ENCODE measurements at regions not wholly inside any gene's neighbourhood (a gene's known extent, or its start where the extent isn't known, plus 50 kb on each side); places are given as distances from the start of the nearest gene placed in this dataset.

GRCh38 chr14:42424501-42424900, 817.8 kb downstream of the LRFN5 start:
- Histone ChIP-seq H3K36me3 (ENCODE audit: control insufficient read depth, insufficient read depth, low read length) (no peaks in the 10 kb centered on the region), H3K4me2 (ENCODE audit: extremely low read depth, insufficient read depth, low read length) (no peak overlapping the region), H3K27ac (ENCODE audit: insufficient read depth, low read length) (no peak overlapping the region), H3K9ac (ENCODE audit: insufficient read depth, low read length) (no peak overlapping the region), H3K9me3 (ENCODE audit: control insufficient read depth, insufficient read depth, low read depth, low read length) (no peaks in the 10 kb centered on the region), H3K79me2 (ENCODE audit: control insufficient read depth, insufficient read depth, low read length) (no peaks in the 10 kb centered on the region), H3K27me3 (ENCODE audit: control insufficient read depth, insufficient read depth, low read length) (no peaks in the 10 kb centered on the region), H3K4me1 (ENCODE audit: control insufficient read depth, extremely low read depth, insufficient read depth, low read length) (no peaks in the 10 kb centered on the region), H4K20me1 (ENCODE audit: control insufficient read depth, extremely low read depth, insufficient read depth, low read length) (no peaks in the 10 kb centered on the region), H3K4me3 (replicated peaks in 1 of 4; ENCODE audit: control extremely low read depth in 1 of 4, insufficient read depth in 1 of 4, low read depth in 3 of 4, low read length in 4 of 4) (no peak overlapping the region), H2AFZ (ENCODE audit: low read length) (no peak overlapping the region)
- no peak for TF ChIP-seq EZH2 (IDR thresholded peaks at IDR 0.05; ENCODE audit: low read length, missing control alignments)
- no peak for TF ChIP-seq CTCF (conservative IDR thresholded peaks at IDR 0.05 in 1 of 2, IDR thresholded peaks at IDR 0.05 in 1 of 2; ENCODE audit: low read depth in 1 of 2, low read length in 2 of 2)
- DNase-seq (ENCODE audit: low read depth in 2 of 2): peak; percentile 6 to 19

- H4K20me1 ChIP-seq (ENCODE audit: control insufficient read depth, extremely low read depth, insufficient read depth, low read length): no peaks in the 10 kb centered on the region
- no peak overlapping the region for H3K4me3 ChIP-seq (replicated peaks in 1 of 4; ENCODE audit: control extremely low read depth in 1 of 4, insufficient read depth in 1 of 4, low read depth in 3 of 4, low read length in 4 of 4)
- H2AFZ ChIP-seq (ENCODE audit: low read length): no peak overlapping the region
- H3K27me3 ChIP-seq (ENCODE audit: control insufficient read depth, insufficient read depth, low read length): no peaks in the 10 kb centered on the region
- H3K79me2 ChIP-seq (ENCODE audit: control insufficient read depth, insufficient read depth, low read length): no peaks in the 10 kb centered on the region
- no peaks in the 10 kb centered on the region for H3K4me1 ChIP-seq (ENCODE audit: control insufficient read depth, extremely low read depth, insufficient read depth, low read length)
- DNase-seq (ENCODE audit: low read depth in 2 of 2): no peak
- H3K27ac ChIP-seq (ENCODE audit: insufficient read depth, low read length): no peak overlapping the region
- no peaks in the 10 kb centered on the region for H3K9me3 ChIP-seq (ENCODE audit: control insufficient read depth, insufficient read depth, low read depth, low read length)
- no peak overlapping the region for H3K4me2 ChIP-seq (ENCODE audit: extremely low read depth, insufficient read depth, low read length)
- no peak overlapping the region for H3K9ac ChIP-seq (ENCODE audit: insufficient read depth, low read length)
- TF ChIP-seq CTCF (conservative IDR thresholded peaks at IDR 0.05 in 1 of 2, IDR thresholded peaks at IDR 0.05 in 1 of 2; ENCODE audit: low read depth in 1 of 2, low read length in 2 of 2) (no peak), EZH2 (IDR thresholded peaks at IDR 0.05; ENCODE audit: low read length, missing control alignments) (no peak)
- no peaks in the 10 kb centered on the region for H3K36me3 ChIP-seq (ENCODE audit: control insufficient read depth, insufficient read depth, low read length)
Measured at GRCh38 chr14:42421377-42422078, 814.9 kb downstream of the LRFN5 start.

- Histone ChIP-seq H2AFZ (ENCODE audit: low read length) (no peak overlapping the region), H3K4me1 (ENCODE audit: control insufficient read depth, extremely low read depth, insufficient read depth, low read length) (no peaks in the 10 kb centered on the region), H3K9ac (ENCODE audit: insufficient read depth, low read length) (no peak overlapping the region), H3K4me3 (replicated peaks in 1 of 4; ENCODE audit: control extremely low read depth in 1 of 4, insufficient read depth in 1 of 4, low read depth in 3 of 4, low read length in 4 of 4) (no peak overlapping the region), H3K36me3 (ENCODE audit: control insufficient read depth, insufficient read depth, low read length) (no peaks in the 10 kb centered on the region), H3K9me3 (ENCODE audit: control insufficient read depth, insufficient read depth, low read depth, low read length) (no peaks in the 10 kb centered on the region), H3K79me2 (ENCODE audit: control insufficient read depth, insufficient read depth, low read length) (no peaks in the 10 kb centered on the region), H4K20me1 (ENCODE audit: control insufficient read depth, extremely low read depth, insufficient read depth, low read length) (no peaks in the 10 kb centered on the region), H3K4me2 (ENCODE audit: extremely low read depth, insufficient read depth, low read length) (no peak overlapping the region), H3K27me3 (ENCODE audit: control insufficient read depth, insufficient read depth, low read length) (no peaks in the 10 kb centered on the region), H3K27ac (ENCODE audit: insufficient read depth, low read length) (no peak overlapping the region)
- DNase-seq (ENCODE audit: low read depth in 2 of 2): no peak
- TF ChIP-seq EZH2 (IDR thresholded peaks at IDR 0.05; ENCODE audit: low read length, missing control alignments): no peak
- TF ChIP-seq CTCF (conservative IDR thresholded peaks at IDR 0.05 in 1 of 2, IDR thresholded peaks at IDR 0.05 in 1 of 2; ENCODE audit: low read depth in 1 of 2, low read length in 2 of 2): no peak
Measured at GRCh38 chr14:42420071-42420470, 813.4 kb downstream of the LRFN5 start.
